HepG2 (cell line): ENCODE measurements at regions not wholly inside any gene's neighbourhood (a gene's known extent, or its start where the extent isn't known, plus 50 kb on each side); places are given as distances from the start of the nearest gene placed in this dataset.

Experiments used
- ATAC-seq: fragments of 200-7000 bp; cut with Tn5 transposase; 3 replicates; pipeline ENCODE4 v1.9.1; 2020; ENCODE audit warnings: mild to moderate bottlenecking, moderate library complexity
- BruUV-seq: library from RNA; stranded (reverse); fragments of 400-500 nt; replicated peaks from 2 replicates; lab custom pipeline; 2021; lab: Mats Ljungman, UMichigan
- CTCF ChIA-PET: fragments of 300-600 bp; formaldehyde crosslinking; extraction: SDS; loops from one replicate; lab custom pipeline; 2021; ENCODE audit warnings: low total read pairs, inconsistent platforms, low intra/inter-chr PET ratio; lab: Yijun Ruan, JAX
- POLR2A ChIA-PET: fragments of 350-600 bp; sonication (Branson Sonifier 250); formaldehyde crosslinking; loops from one replicate; lab custom pipeline; 2020; ENCODE audit warnings: antibody characterized with exemption, inconsistent platforms; lab: Yijun Ruan, JAX
- DNase-seq: peaks from one replicate; pipeline ENCODE4 v3.0.0-alpha.2; 2015; ENCODE audit warnings: low spot score
- FAIRE-seq: peaks from 3 replicates; lab custom pipeline; 2011; peaks lifted over from hg19 to GRCh38; lab: Jason Lieb, UNC
- H2AFZ ChIP-seq: one replicate; pipeline ENCODE4 v1.6.1; 2011; ENCODE audit warnings: low read length, inconsistent platforms
- H3K27ac ChIP-seq: fragments of 300-600 bp; 3 replicates; pipeline ENCODE4 v1.8.0; 2011; ENCODE audit warnings: mixed run types, mild to moderate bottlenecking, mixed read lengths, low read length, inconsistent platforms; ENCODE audit not compliant: insufficient read depth; ENCODE audit errors: extremely low read length
- H3K27me3 ChIP-seq, 2 experiments: fragments of 200-600 bp in 1 of 2; 2 replicates in 1 of 2; 3 replicates in 1 of 2; pipeline versions ENCODE4 v1.6.0 to v1.8.0; 2011; ENCODE audit warnings: low read length in 2 of 2, mild to moderate bottlenecking in 2 of 2, moderate library complexity in 2 of 2, inconsistent platforms in 1 of 2; ENCODE audit not compliant: insufficient read depth in 2 of 2, control insufficient read depth in 1 of 2
- H3K36me3 ChIP-seq, 2 experiments: fragments of 200-600 bp in 1 of 2; replicated peaks in 1 of 2; 2 replicates in 1 of 2; 3 replicates in 1 of 2; pipeline versions ENCODE4 v1.5.1 to v1.8.0; 2011; ENCODE audit warnings: low read length in 2 of 2, inconsistent platforms in 1 of 2; ENCODE audit not compliant: insufficient read depth in 2 of 2, control insufficient read depth in 1 of 2
- H3K4me1 ChIP-seq: 2 replicates; pipeline ENCODE4 v1.5.1; 2012; ENCODE audit warnings: low read length, inconsistent platforms; ENCODE audit not compliant: insufficient read depth
- H3K4me2 ChIP-seq: 2 replicates; pipeline ENCODE4 v1.6.0; 2011; ENCODE audit warnings: low read depth, low read length, inconsistent platforms
- H3K4me3 ChIP-seq, 3 experiments: fragments of 200-600 bp in 1 of 3; sonication (generic), shearing (Covaris generic) in 1 of 3; replicated peaks in 1 of 3; 2 replicates each; pipeline ENCODE4 v1.5.1; 2011 to 2016; ENCODE audit warnings: low read length in 3 of 3, inconsistent platforms in 2 of 3, low read depth in 2 of 3, mild to moderate bottlenecking in 2 of 3, control low read depth in 1 of 3, mixed read lengths in 1 of 3; ENCODE audit not compliant: insufficient read depth in 1 of 3
- H3K79me2 ChIP-seq: one replicate; pipeline ENCODE4 v1.6.1; 2011; ENCODE audit warnings: low read length, inconsistent platforms; ENCODE audit not compliant: insufficient read depth
- H3K9ac ChIP-seq: 2 replicates; pipeline ENCODE4 v1.6.0; 2011; ENCODE audit warnings: mild to moderate bottlenecking, low read depth, low read length, inconsistent platforms; ENCODE audit not compliant: insufficient read depth
- H3K9me3 ChIP-seq: 2 replicates; pipeline ENCODE4 v1.5.1; 2012; ENCODE audit warnings: mild to moderate bottlenecking, low read length
- H4K20me1 ChIP-seq: 2 replicates; pipeline ENCODE4 v1.6.0; 2011; ENCODE audit warnings: inconsistent platforms, mild to moderate bottlenecking, low read length, moderate library complexity; ENCODE audit not compliant: insufficient read depth
- ADNP ChIP-seq: sonication (generic); formaldehyde crosslinking; IDR thresholded peaks from 2 replicates; pipeline ENCODE4 v1.4.0; 2020; ENCODE audit warnings: missing genetic modification reagents
- ARNT2 ChIP-seq: sonication (generic); formaldehyde crosslinking; IDR thresholded peaks from 2 replicates; pipeline ENCODE4 v1.8.0; 2022; ENCODE audit warnings: mild to moderate bottlenecking, low read depth, missing genetic modification reagents, moderate library complexity
- CREBL2 ChIP-seq: sonication (generic); formaldehyde crosslinking; IDR thresholded peaks from 2 replicates; pipeline ENCODE4 v1.8.1; 2023; ENCODE audit warnings: missing genetic modification reagents, mild to moderate bottlenecking, borderline replicate concordance
- GFI1 ChIP-seq: sonication (generic); formaldehyde crosslinking; IDR thresholded peaks from 2 replicates; pipeline ENCODE4 v1.5.0; 2020; ENCODE audit warnings: missing genetic modification reagents, mild to moderate bottlenecking, borderline replicate concordance
- HIC2 ChIP-seq: sonication (generic); formaldehyde crosslinking; IDR thresholded peaks from 2 replicates; pipeline ENCODE4 v1.9.0; 2022; ENCODE audit warnings: low read depth, missing genetic modification reagents
- KLF12 ChIP-seq: sonication (generic); formaldehyde crosslinking; IDR thresholded peaks from 2 replicates; pipeline ENCODE4 v1.4.0; 2020; ENCODE audit warnings: missing genetic modification reagents, borderline replicate concordance
- MTA3 ChIP-seq: sonication (generic); formaldehyde crosslinking; IDR thresholded peaks from 2 replicates; pipeline ENCODE4 v1.4.0; 2020; ENCODE audit warnings: missing genetic modification reagents
- NFE2 ChIP-seq: sonication (generic); formaldehyde crosslinking; IDR thresholded peaks from 2 replicates; pipeline ENCODE4 v1.4.0; 2020; ENCODE audit warnings: missing genetic modification reagents
- PHF8 ChIP-seq: sonication (generic); formaldehyde crosslinking; IDR thresholded peaks from 2 replicates; pipeline ENCODE4 v1.5.0; 2020; ENCODE audit warnings: missing genetic modification reagents
- PRDM15 ChIP-seq: sonication (generic); formaldehyde crosslinking; IDR thresholded peaks from 2 replicates; pipeline ENCODE4 v1.4.0; 2020; ENCODE audit warnings: missing genetic modification reagents
- TCF7 ChIP-seq: sonication (generic); IDR thresholded peaks from 2 replicates; pipeline ENCODE4 v1.6.1; 2016; ENCODE audit warnings: antibody characterized with exemption, low read depth
- ZFP36L1 ChIP-seq: sonication (generic); formaldehyde crosslinking; IDR thresholded peaks from 2 replicates; pipeline ENCODE4 v1.8.0; 2022; ENCODE audit warnings: mild to moderate bottlenecking, missing genetic modification reagents, moderate library complexity
- ZNF256 ChIP-seq: sonication (generic); formaldehyde crosslinking; conservative IDR thresholded peaks from 2 replicates; pipeline ENCODE4 v1.4.0; 2020; ENCODE audit warnings: missing genetic modification reagents
- ZNF3 ChIP-seq: IDR thresholded peaks from 2 replicates; pipeline ENCODE4 v1.7.0; 2017; ENCODE audit warnings: inconsistent platforms
- ZNF556 ChIP-seq: sonication (generic); formaldehyde crosslinking; IDR thresholded peaks from 2 replicates; pipeline ENCODE4 v1.4.0; 2020; ENCODE audit warnings: mild to moderate bottlenecking, missing genetic modification reagents, borderline replicate concordance
- ZNF558 ChIP-seq: sonication (generic); formaldehyde crosslinking; IDR thresholded peaks from 2 replicates; pipeline ENCODE4 v1.9.0; 2022; ENCODE audit warnings: mild to moderate bottlenecking, missing genetic modification reagents, borderline replicate concordance
- ZNF672 ChIP-seq: sonication (generic); formaldehyde crosslinking; IDR thresholded peaks from 2 replicates; pipeline ENCODE4 v1.8.1; 2022; ENCODE audit warnings: missing genetic modification reagents
- ZNF772 ChIP-seq: sonication (generic); formaldehyde crosslinking; IDR thresholded peaks from 2 replicates; pipeline ENCODE4 v1.5.0; 2020; ENCODE audit warnings: mild to moderate bottlenecking, missing genetic modification reagents
- WGBS: methylation state at CpG from one replicate; pipeline ENCODE4 v1.1.6; 2017; ENCODE audit warnings: low lambda C conversion rate; 5-methylcytosine and 5-hydroxymethylcytosine counted together
- in situ Hi-C: cut with HindIII; loops from 2 replicates; pipeline ENCODE4 v1.10.0; 2017; ENCODE audit warnings: low pct_unique_long_range_greater_than_20kb; ENCODE audit not compliant: extremely low pct_ligation_motif_present
- intact Hi-C: fragments of 100-400 bp; cut with micrococcal nuclease; formaldehyde crosslinking; loops from one replicate; pipeline ENCODE4 v1.10.0; 2022; ENCODE audit not compliant: unreplicated experiment

GRCh38 chr15:99451484-99451883 lies 114.3 kb upstream of the MEF2A start:
- BruUV-seq, result no TSS peak
- ChIA-PET CTCF (no interaction called here), POLR2A (no interaction called here)
- Histone ChIP-seq H2AFZ (no peak overlapping the region), H3K79me2 (no peaks in the 10 kb centered on the region), H3K4me2 (no peak overlapping the region), H3K27ac (no peak overlapping the region), H4K20me1 (no peaks in the 10 kb centered on the region), H3K4me3 (no peak overlapping the region), H3K27me3 (peaks cover 5 to 44% of the 10 kb centered on the region in 2 experiments), H3K9me3 (no peaks in the 10 kb centered on the region), H3K9ac (no peak overlapping the region), H3K4me1 (peaks cover 45% of the 10 kb centered on the region), H3K36me3 (no peaks in the 10 kb centered on the region)
- TF ChIP-seq PRDM15 (CRISPR knock-in tag), result no peak
- TF ChIP-seq ZNF672, result no peak
- TF ChIP-seq ZFP36L1 (CRISPR knock-in tag), result no peak
- no peak for TF ChIP-seq KLF12 (CRISPR knock-in tag)
- TF ChIP-seq MTA3 (CRISPR knock-in tag), result no peak
- no peak for TF ChIP-seq GFI1 (CRISPR knock-in tag)
- no peak for TF ChIP-seq ADNP (CRISPR knock-in tag)
- no peak for TF ChIP-seq ZNF558 (CRISPR knock-in tag)
- no peak for TF ChIP-seq ZNF772 (CRISPR knock-in tag)
- no peak for TF ChIP-seq HIC2 (CRISPR knock-in tag)
- TF ChIP-seq ARNT2 (CRISPR knock-in tag), result no peak
- TF ChIP-seq ZNF556, result no peak
- no peak for TF ChIP-seq ZNF256 (CRISPR knock-in tag)
- TF ChIP-seq ZNF3 (CRISPR knock-in tag), result no peak
- no peak for TF ChIP-seq TCF7
- no peak for TF ChIP-seq CREBL2
- TF ChIP-seq PHF8 (CRISPR knock-in tag), result no peak
- TF ChIP-seq NFE2 (CRISPR knock-in tag), result no peak
- in situ Hi-C loops, result no loop called here
- WGBS, result 46% methylated on average over 2 of the region's 3 CpGs
- ATAC-seq (no peak), FAIRE-seq (no peak), DNase-seq (no peak)
- intact Hi-C loops, result no loop called here
